Daoy (cell line): ENCODE measurements at regions not wholly inside any gene's neighbourhood (a gene's known extent, or its start where the extent isn't known, plus 50 kb on each side); places are given as distances from the start of the nearest gene placed in this dataset.

Experiments
- DNase-seq: peaks from one replicate; pipeline ENCODE4 v3.0.0-alpha.2; 2015; ENCODE audit warnings: low read depth

- DNase-seq = no peak
These were observed 201.0 kb upstream of the NEIL3 start for GRCh38 chr4:177108708-177109107.

- no peak for DNase-seq
These were observed 199.9 kb upstream of the NEIL3 start for GRCh38 chr4:177109769-177110168.

GRCh38 chr4:177116161-177116560 lies 193.5 kb upstream of the NEIL3 start:
- DNase-seq = no peak

GRCh38 chr4:177117256-177117655 lies 192.4 kb upstream of the NEIL3 start:
- no peak for DNase-seq

GRCh38 chr4:177118596-177118995 lies 191.1 kb upstream of the NEIL3 start:
- DNase-seq = no peak

- no peak for DNase-seq
These were observed 190.6 kb upstream of the NEIL3 start for GRCh38 chr4:177119021-177119471.

GRCh38 chr4:177119691-177120090 lies 190.0 kb upstream of the NEIL3 start:
- no peak for DNase-seq

GRCh38 chr4:177123811-177124210 lies 185.9 kb upstream of the NEIL3 start:
- DNase-seq = no peak

GRCh38 chr4:177124349-177125064 lies 185.2 kb upstream of the NEIL3 start:
- no peak for DNase-seq

GRCh38 chr4:177125656-177126055 lies 184.0 kb upstream of the NEIL3 start:
- peak; percentile 1 for DNase-seq

- no peak for DNase-seq
These were observed 182.0 kb upstream of the NEIL3 start for GRCh38 chr4:177127658-177128057.

GRCh38 chr4:177128306-177128705 lies 181.4 kb upstream of the NEIL3 start:
- no peak for DNase-seq

- DNase-seq = no peak
These were observed 177.9 kb upstream of the NEIL3 start for GRCh38 chr4:177131736-177132135.

GRCh38 chr4:177147668-177148067 lies 162.0 kb upstream of the NEIL3 start:
- DNase-seq = no peak

- no peak for DNase-seq
These were observed 154.2 kb upstream of the NEIL3 start for GRCh38 chr4:177155454-177155853.

- DNase-seq = no peak
These were observed 150.1 kb upstream of the NEIL3 start for GRCh38 chr4:177159600-177159999.

- no peak for DNase-seq
These were observed 147.9 kb upstream of the NEIL3 start for GRCh38 chr4:177161781-177162180.

GRCh38 chr4:177163532-177163931 lies 146.1 kb upstream of the NEIL3 start:
- no peak for DNase-seq

- no peak for DNase-seq
These were observed 138.1 kb upstream of the NEIL3 start for GRCh38 chr4:177171588-177171987.

- DNase-seq = no peak
These were observed 134.2 kb upstream of the NEIL3 start for GRCh38 chr4:177175473-177175872.

GRCh38 chr4:177177541-177178081 lies 132.1 kb upstream of the NEIL3 start:
- no peak for DNase-seq

GRCh38 chr4:177178246-177178645 lies 131.4 kb upstream of the NEIL3 start:
- no peak for DNase-seq

- no peak for DNase-seq
These were observed 127.5 kb upstream of the NEIL3 start for GRCh38 chr4:177182166-177182565.

GRCh38 chr4:177182728-177183127 lies 126.9 kb upstream of the NEIL3 start:
- DNase-seq = no peak
